Gastrocnemius medialis (tissue), 4 donors: ENCODE measurements at regions not wholly inside any gene's neighbourhood (a gene's known extent, or its start where the extent isn't known, plus 50 kb on each side); places are given as distances from the start of the nearest gene placed in this dataset.

ENCODE experiments used
- ATAC-seq, 2 donors: fragments of 150-250 bp; one replicate each; pipeline ENCODE4 v1.9.1; 2016
- DNase-seq, 2 donors: peaks; one replicate each; pipeline ENCODE4 v3.0.0-alpha.2; 2019
- H3K27ac ChIP-seq, 4 donors: fragments of 200-600 bp; sonication (generic); 1 replicate in 1 of 4; 2 replicates in 3 of 4; pipeline ENCODE4 v1.5.1; 2016 to 2018; ENCODE audit warnings: mild to moderate bottlenecking in 2 of 4, moderate library complexity in 1 of 4
- H3K27me3 ChIP-seq, 3 donors: fragments of 200-600 bp; sonication (generic) in 2 of 3; 1 replicate in 1 of 3; 2 replicates in 2 of 3; pipeline versions ENCODE4 v1.5.1 to v1.6.0; 2016 to 2019; ENCODE audit warnings: mild to moderate bottlenecking in 1 of 3, moderate library complexity in 1 of 3
- H3K36me3 ChIP-seq, 2 donors: fragments of 200-600 bp; sonication (generic) in 1 of 2; one replicate each; pipeline ENCODE4 v1.5.1; 2017 to 2018
- H3K4me1 ChIP-seq, 2 donors: fragments of 200-600 bp; sonication (generic) in 1 of 2; one replicate each; pipeline ENCODE4 v1.5.1; 2016 to 2017; ENCODE audit warnings: mild to moderate bottlenecking in 2 of 2
- H3K4me3 ChIP-seq, 4 donors: fragments of 200-600 bp; sonication (generic) in 3 of 4; 1 replicate in 1 of 4; 2 replicates in 3 of 4; pipeline ENCODE4 v1.5.1; 2016 to 2019; ENCODE audit warnings: mild to moderate bottlenecking in 2 of 4
- H3K9me3 ChIP-seq, 3 donors: fragments of 200-600 bp; sonication (generic) in 2 of 3; 1 replicate in 1 of 3; 2 replicates in 2 of 3; pipeline ENCODE4 v1.5.1; 2016 to 2019
- POLR2A ChIP-seq, 2 donors: fragments of 450-650 bp; IDR thresholded peaks; one replicate each; pipeline ENCODE4 v1.6.1; 2017; ENCODE audit warnings: antibody characterized with exemption in 2 of 2, mild to moderate bottlenecking in 2 of 2, moderate library complexity in 2 of 2
- in situ Hi-C, 4 donors: fragments of 200-750 bp; cut with MboI; loops; one replicate each; pipeline versions ENCODE4 v1.15.0 to v1.8.0; 2017; ENCODE audit warnings: low sequenced_read_pairs in 4 of 4
- intact Hi-C: fragments of 100-400 bp; cut with DNase I; formaldehyde crosslinking; loops from one replicate; pipeline ENCODE4 v1.15.1; 2023; ENCODE audit warnings: low total_unique reads
- TF ChIP-seq, protein P1 (sequence below), 5 experiments: fragments of 450-650 bp in 3 of 5; fragments of 200-600 bp in 2 of 5; sonication (generic) in 2 of 5; IDR thresholded peaks in 4 of 5; conservative IDR thresholded peaks in 1 of 5; 1 replicate in 4 of 5; 2 replicates in 1 of 5; pipeline ENCODE4 v1.5.1; 2016 to 2019; ENCODE audit warnings: antibody characterized with exemption in 5 of 5, mild to moderate bottlenecking in 3 of 5, moderate library complexity in 3 of 5

DNA sequence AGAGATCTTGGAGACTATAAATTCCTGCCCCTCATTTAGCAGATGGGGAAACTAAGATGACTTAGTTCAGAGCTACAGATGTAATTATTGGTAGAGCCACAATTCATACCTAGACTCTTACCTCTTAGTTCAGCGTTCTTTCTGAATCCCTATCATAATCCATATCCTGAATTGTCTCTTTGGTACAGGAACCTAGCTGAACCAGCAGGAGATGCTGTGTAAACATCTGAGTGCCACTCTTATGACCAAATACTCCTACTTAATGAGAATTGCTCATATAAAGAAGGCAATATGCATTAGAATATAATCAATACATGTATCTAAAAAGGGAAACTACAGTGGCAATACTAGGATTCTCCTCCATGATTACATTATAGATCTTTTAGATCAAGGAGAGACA lies 459.0 kb downstream of the SIPA1L2 start:
- intact Hi-C loops, result no loop called here
- Histone ChIP-seq H3K9me3 (no peaks in the 10 kb centered on the region), H3K36me3 (no peaks in the 10 kb centered on the region), H3K4me1 (no peaks in the 10 kb centered on the region), H3K27me3 (no peaks in the 10 kb centered on the region), H3K4me3 (no peak overlapping the region), H3K27ac (no peak overlapping the region)
- DNase-seq, result no peak
- no peak for TF ChIP-seq POLR2A (IDR thresholded peaks at IDR 0.05)
- TF ChIP-seq, protein P1, sequence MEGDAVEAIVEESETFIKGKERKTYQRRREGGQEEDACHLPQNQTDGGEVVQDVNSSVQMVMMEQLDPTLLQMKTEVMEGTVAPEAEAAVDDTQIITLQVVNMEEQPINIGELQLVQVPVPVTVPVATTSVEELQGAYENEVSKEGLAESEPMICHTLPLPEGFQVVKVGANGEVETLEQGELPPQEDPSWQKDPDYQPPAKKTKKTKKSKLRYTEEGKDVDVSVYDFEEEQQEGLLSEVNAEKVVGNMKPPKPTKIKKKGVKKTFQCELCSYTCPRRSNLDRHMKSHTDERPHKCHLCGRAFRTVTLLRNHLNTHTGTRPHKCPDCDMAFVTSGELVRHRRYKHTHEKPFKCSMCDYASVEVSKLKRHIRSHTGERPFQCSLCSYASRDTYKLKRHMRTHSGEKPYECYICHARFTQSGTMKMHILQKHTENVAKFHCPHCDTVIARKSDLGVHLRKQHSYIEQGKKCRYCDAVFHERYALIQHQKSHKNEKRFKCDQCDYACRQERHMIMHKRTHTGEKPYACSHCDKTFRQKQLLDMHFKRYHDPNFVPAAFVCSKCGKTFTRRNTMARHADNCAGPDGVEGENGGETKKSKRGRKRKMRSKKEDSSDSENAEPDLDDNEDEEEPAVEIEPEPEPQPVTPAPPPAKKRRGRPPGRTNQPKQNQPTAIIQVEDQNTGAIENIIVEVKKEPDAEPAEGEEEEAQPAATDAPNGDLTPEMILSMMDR (IDR thresholded peaks at IDR 0.05 in 4 of 5, conservative IDR thresholded peaks at IDR 0.05 in 1 of 5), result peak in 1 of 5 experiments; percentile 13
- ATAC-seq, result no peak
- in situ Hi-C loops, result no loop called here

DNA sequence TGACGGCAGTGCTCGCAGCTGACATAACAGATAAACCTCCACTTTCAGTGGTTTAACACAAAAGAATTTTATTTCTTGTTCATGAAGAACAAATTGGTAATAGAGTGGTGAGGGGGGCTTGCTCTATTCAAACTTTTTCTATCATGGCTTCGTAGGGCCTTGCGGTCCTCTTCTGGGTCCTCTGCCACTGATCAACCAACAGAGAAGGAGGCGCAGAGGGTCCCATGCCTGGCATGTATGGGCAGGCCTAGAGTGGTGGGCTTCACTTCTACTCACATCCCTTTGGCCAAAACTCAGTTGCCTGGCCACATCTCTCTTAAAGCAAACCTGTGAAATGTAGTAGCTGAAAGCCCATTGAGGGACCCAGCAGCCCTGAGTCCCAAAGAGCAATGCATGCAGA lies 460.5 kb downstream of the SIPA1L2 start:
- no peak for TF ChIP-seq POLR2A (IDR thresholded peaks at IDR 0.05)
- TF ChIP-seq, protein P1 (IDR thresholded peaks at IDR 0.05 in 4 of 5, conservative IDR thresholded peaks at IDR 0.05 in 1 of 5), result no peak
- in situ Hi-C loops (no loop called here), intact Hi-C loops (no loop called here)
- DNase-seq, result no peak
- Histone ChIP-seq H3K36me3 (no peaks in the 10 kb centered on the region), H3K27me3 (no peaks in the 10 kb centered on the region), H3K27ac (no peak overlapping the region), H3K4me1 (no peaks in the 10 kb centered on the region), H3K4me3 (no peak overlapping the region), H3K9me3 (no peaks in the 10 kb centered on the region)
- ATAC-seq, result no peak

DNA sequence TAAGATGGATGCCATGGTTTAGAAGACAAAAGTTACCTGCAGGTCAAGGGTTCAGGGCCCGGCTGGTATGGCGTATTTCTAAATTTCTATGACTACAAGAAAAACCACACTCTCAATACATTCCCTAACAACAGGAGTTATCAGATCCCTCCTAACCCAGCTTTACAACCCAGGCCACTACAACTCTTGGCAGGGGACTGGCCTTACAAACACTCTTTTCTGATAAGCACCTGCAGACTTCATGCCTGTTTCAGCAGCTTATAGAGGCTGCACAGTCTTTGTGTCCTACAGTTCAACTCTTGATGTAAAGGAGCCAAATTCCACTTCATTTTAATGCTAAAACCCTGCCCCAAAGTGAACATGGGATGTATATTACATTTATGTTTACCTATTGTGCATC lies 461.4 kb downstream of the SIPA1L2 start:
- Histone ChIP-seq H3K4me1 (no peaks in the 10 kb centered on the region), H3K27ac (no peak overlapping the region)
- no peak for DNase-seq

DNA sequence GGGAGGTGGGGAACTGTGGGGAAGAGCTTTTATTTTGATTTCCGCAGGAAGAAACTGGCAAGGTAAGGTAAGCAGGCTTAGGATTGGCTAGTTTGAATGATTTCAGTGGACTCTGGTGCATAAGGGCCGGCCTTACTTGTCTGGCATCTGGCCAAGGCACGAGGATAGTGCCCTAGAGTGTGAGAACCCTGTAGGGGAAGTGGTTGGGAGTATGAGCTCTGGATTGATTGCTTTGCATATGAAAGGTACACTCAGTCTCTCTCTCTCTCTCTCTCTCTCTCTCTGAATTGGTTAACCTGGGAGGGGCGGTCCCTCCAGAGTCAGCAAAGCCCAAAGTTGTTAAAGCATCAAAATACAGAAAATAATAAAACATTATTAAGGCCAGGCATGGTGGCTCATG lies 463.0 kb downstream of the SIPA1L2 start:
- Histone ChIP-seq H3K9me3 (no peaks in the 10 kb centered on the region), H3K36me3 (no peaks in the 10 kb centered on the region), H3K4me1 (no peaks in the 10 kb centered on the region), H3K27me3 (no peaks in the 10 kb centered on the region), H3K4me3 (no peak overlapping the region), H3K27ac (no peak overlapping the region)
- TF ChIP-seq POLR2A (IDR thresholded peaks at IDR 0.05), result no peak
- ATAC-seq (no peak), DNase-seq (no peak)
- in situ Hi-C loops (no loop called here), intact Hi-C loops (no loop called here)

More for the DNA sequence above, 461.4 kb downstream of the SIPA1L2 start:
- in situ Hi-C loops, result no loop called here
- H3K36me3 ChIP-seq, result no peaks in the 10 kb centered on the region
- no peaks in the 10 kb centered on the region for H3K27me3 ChIP-seq
- intact Hi-C loops, result no loop called here
- no peaks in the 10 kb centered on the region for H3K9me3 ChIP-seq
- ATAC-seq, result no peak
- no peak overlapping the region for H3K4me3 ChIP-seq
- TF ChIP-seq POLR2A (IDR thresholded peaks at IDR 0.05), result no peak
- TF ChIP-seq, protein P1 (IDR thresholded peaks at IDR 0.05 in 4 of 5, conservative IDR thresholded peaks at IDR 0.05 in 1 of 5), result no peak

DNA sequence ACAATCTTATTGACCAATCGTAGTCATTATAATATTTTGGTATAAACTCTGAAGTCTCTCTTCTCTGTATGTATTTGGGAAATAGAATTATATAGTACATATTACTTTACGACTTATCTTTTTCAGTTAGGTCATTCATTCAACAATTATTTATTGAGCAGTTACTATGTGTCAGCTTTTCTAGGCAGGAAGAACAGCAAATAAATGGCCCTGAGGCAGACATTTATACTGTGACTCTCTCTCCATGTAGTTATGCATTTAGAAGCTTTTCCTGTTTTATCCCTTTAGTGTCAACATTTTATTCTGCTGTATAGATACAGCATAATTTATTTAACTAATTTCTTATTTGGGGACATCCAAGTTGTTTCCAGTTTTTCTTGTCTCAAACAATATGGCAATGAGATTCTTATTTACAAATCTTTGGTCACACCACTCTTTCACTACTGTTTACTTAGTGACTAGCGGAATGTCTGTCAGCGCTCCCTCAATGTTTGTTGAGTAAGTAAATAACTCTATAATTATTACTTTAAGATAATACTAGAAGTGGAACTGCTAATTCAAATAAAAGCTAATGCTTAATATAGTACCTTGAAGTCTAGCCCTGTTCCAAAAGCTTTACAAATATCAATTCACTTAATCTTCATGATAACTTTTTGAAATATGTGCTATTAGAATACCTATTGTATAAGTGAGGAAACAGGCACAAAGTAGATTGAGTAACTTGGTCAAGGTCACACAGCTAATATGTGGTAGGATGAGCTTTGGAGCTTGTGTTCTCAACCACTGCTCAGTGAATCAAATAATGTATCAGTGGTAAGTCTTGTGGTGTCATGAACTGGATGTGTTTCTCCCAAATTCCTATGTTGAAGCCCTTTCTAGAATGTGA lies 465.6 kb downstream of the SIPA1L2 start:
- no peaks in the 10 kb centered on the region for H3K9me3 ChIP-seq
- H3K4me1 ChIP-seq, result no peaks in the 10 kb centered on the region
- in situ Hi-C loops, result no loop called here
- no peak overlapping the region for H3K27ac ChIP-seq
- ATAC-seq, result no peak
- TF ChIP-seq, protein P1 (IDR thresholded peaks at IDR 0.05 in 4 of 5, conservative IDR thresholded peaks at IDR 0.05 in 1 of 5), result no peak
- TF ChIP-seq POLR2A (IDR thresholded peaks at IDR 0.05), result no peak
- no peak overlapping the region for H3K4me3 ChIP-seq
- DNase-seq, result no peak
- H3K27me3 ChIP-seq, result no peaks in the 10 kb centered on the region
- H3K36me3 ChIP-seq, result no peaks in the 10 kb centered on the region
- intact Hi-C loops, result no loop called here
